ENCODE measurements at regions not wholly inside any gene's neighbourhood (a gene's known extent, or its start where the extent isn't known, plus 50 kb on each side); places are given as distances from the start of the nearest gene placed in this dataset.

GRCh38 chr18:68564961-68565360, 149.9 kb downstream of the TMX3 start:
- TF ChIP-seq EZH2 (IDR thresholded peaks at IDR 0.05; ENCODE audit: low read length, missing control alignments), result no peak
- TF ChIP-seq, protein P1, sequence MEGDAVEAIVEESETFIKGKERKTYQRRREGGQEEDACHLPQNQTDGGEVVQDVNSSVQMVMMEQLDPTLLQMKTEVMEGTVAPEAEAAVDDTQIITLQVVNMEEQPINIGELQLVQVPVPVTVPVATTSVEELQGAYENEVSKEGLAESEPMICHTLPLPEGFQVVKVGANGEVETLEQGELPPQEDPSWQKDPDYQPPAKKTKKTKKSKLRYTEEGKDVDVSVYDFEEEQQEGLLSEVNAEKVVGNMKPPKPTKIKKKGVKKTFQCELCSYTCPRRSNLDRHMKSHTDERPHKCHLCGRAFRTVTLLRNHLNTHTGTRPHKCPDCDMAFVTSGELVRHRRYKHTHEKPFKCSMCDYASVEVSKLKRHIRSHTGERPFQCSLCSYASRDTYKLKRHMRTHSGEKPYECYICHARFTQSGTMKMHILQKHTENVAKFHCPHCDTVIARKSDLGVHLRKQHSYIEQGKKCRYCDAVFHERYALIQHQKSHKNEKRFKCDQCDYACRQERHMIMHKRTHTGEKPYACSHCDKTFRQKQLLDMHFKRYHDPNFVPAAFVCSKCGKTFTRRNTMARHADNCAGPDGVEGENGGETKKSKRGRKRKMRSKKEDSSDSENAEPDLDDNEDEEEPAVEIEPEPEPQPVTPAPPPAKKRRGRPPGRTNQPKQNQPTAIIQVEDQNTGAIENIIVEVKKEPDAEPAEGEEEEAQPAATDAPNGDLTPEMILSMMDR (conservative IDR thresholded peaks at IDR 0.05 in 1 of 2, IDR thresholded peaks at IDR 0.05 in 1 of 2; ENCODE audit: low read depth in 1 of 2, low read length in 2 of 2), result no peak
